PC-3 (cell line): ENCODE measurements at regions not wholly inside any gene's neighbourhood (a gene's known extent, or its start where the extent isn't known, plus 50 kb on each side); places are given as distances from the start of the nearest gene placed in this dataset.

Experiments used
- CTCF ChIP-seq: fragments of 300-600 bp; sonication (generic); conservative IDR thresholded peaks from 2 replicates; pipeline ENCODE4 v1.5.1; 2017; ENCODE audit warnings: antibody characterized with exemption, low read depth, mild to moderate bottlenecking, low read length
- EZH2phosphoT487 ChIP-seq: fragments of 300-600 bp; sonication (generic); IDR thresholded peaks from 2 replicates; pipeline ENCODE4 v1.6.1; 2018; ENCODE audit warnings: mild to moderate bottlenecking, antibody characterized with exemption, low read length, borderline replicate concordance

- TF ChIP-seq EZH2phosphoT487 (no peak), CTCF (no peak)
Measured at GRCh38 chr1:199010933-199011332, 372.1 kb downstream of the PTPRC start.
